ENCODE measurements at regions not wholly inside any gene's neighbourhood (a gene's known extent, or its start where the extent isn't known, plus 50 kb on each side); places are given as distances from the start of the nearest gene placed in this dataset.

- H4K91ac ChIP-seq (ENCODE audit: low read length), result no peak overlapping the region
- no peak overlapping the region for H3K9ac ChIP-seq (ENCODE audit: low read length)
- no peaks in the 10 kb centered on the region for H3K4me1 ChIP-seq (ENCODE audit: control insufficient read depth, insufficient read depth, low read depth, low read length)
- no peak overlapping the region for H3K18ac ChIP-seq (ENCODE audit: low read depth in 1 of 2, low read length in 2 of 2)
- no peak overlapping the region for H3K14ac ChIP-seq (ENCODE audit: low read length in 2 of 2)
- H3K4ac ChIP-seq (ENCODE audit: low read depth in 1 of 2, low read length in 2 of 2), result no peak overlapping the region
- H2AK5ac ChIP-seq (ENCODE audit: low read length, severe bottlenecking), result no peak overlapping the region
- DNase-seq, result no peak
- H2AFZ ChIP-seq (ENCODE audit: low read depth, low read length), result no peak overlapping the region
- no peak overlapping the region for H2BK120ac ChIP-seq (ENCODE audit: low read depth, low read length)
- WGBS, result 91% methylated on average over 3 of the region's 3 CpGs
- H3K4me2 ChIP-seq (ENCODE audit: low read length, poor library complexity, severe bottlenecking), result no peak overlapping the region
- H3K36me3 ChIP-seq (ENCODE audit: control insufficient read depth in 1 of 2, insufficient read depth in 2 of 2, low read depth in 1 of 2, low read length in 2 of 2), result no peaks in the 10 kb centered on the region
- H3K27ac ChIP-seq (ENCODE audit: low read length, poor library complexity, severe bottlenecking), result no peak overlapping the region
- H2BK5ac ChIP-seq (ENCODE audit: low read depth, low read length, poor library complexity, severe bottlenecking), result no peak overlapping the region
- H3K23ac ChIP-seq (ENCODE audit: low read length in 2 of 2), result no peak overlapping the region
- H2BK12ac ChIP-seq (ENCODE audit: low read length in 2 of 2), result no peak overlapping the region
- H3K4me3 ChIP-seq (ENCODE audit: insufficient read depth in 1 of 2, low read depth in 1 of 2, low read length in 2 of 2), result no peak overlapping the region
- H4K8ac ChIP-seq (ENCODE audit: low read length), result no peak overlapping the region
- H3K9me3 ChIP-seq (ENCODE audit: control insufficient read depth, low read length), result no peaks in the 10 kb centered on the region
- peaks cover 0 to 3% of the 10 kb centered on the region in 2 experiments for H3K27me3 ChIP-seq (ENCODE audit: control insufficient read depth in 1 of 2, insufficient read depth in 1 of 2, low read length in 2 of 2)
- no peak overlapping the region for H2BK15ac ChIP-seq (ENCODE audit: low read depth, poor library complexity, severe bottlenecking)
- no peaks in the 10 kb centered on the region for H3K79me1 ChIP-seq (replicated peaks; ENCODE audit: low read length, poor library complexity, severe bottlenecking)
Observed at GRCh38 chr1:38431535-38432376, 385.2 kb upstream of the POU3F1 start.

GRCh38 chr1:38430949-38431348 lies 384.4 kb upstream of the POU3F1 start:
- Histone ChIP-seq H2BK5ac (ENCODE audit: low read depth, low read length, poor library complexity, severe bottlenecking) (no peak overlapping the region), H3K23ac (ENCODE audit: low read length in 2 of 2) (no peak overlapping the region), H3K36me3 (ENCODE audit: control insufficient read depth in 1 of 2, insufficient read depth in 2 of 2, low read depth in 1 of 2, low read length in 2 of 2) (no peaks in the 10 kb centered on the region), H3K4me2 (ENCODE audit: low read length, poor library complexity, severe bottlenecking) (no peak overlapping the region), H2AK5ac (ENCODE audit: low read length, severe bottlenecking) (no peak overlapping the region), H3K4me1 (ENCODE audit: control insufficient read depth, insufficient read depth, low read depth, low read length) (no peaks in the 10 kb centered on the region), H3K27ac (ENCODE audit: low read length, poor library complexity, severe bottlenecking) (no peak overlapping the region), H2BK120ac (ENCODE audit: low read depth, low read length) (no peak overlapping the region), H3K18ac (ENCODE audit: low read depth in 1 of 2, low read length in 2 of 2) (no peak overlapping the region), H4K91ac (ENCODE audit: low read length) (no peak overlapping the region), H4K8ac (ENCODE audit: low read length) (no peak overlapping the region), H3K4ac (ENCODE audit: low read depth in 1 of 2, low read length in 2 of 2) (no peak overlapping the region), H2BK15ac (ENCODE audit: low read depth, poor library complexity, severe bottlenecking) (no peak overlapping the region), H3K79me1 (replicated peaks; ENCODE audit: low read length, poor library complexity, severe bottlenecking) (no peaks in the 10 kb centered on the region), H3K14ac (ENCODE audit: low read length in 2 of 2) (no peak overlapping the region), H2BK12ac (ENCODE audit: low read length in 2 of 2) (no peak overlapping the region), H3K4me3 (ENCODE audit: insufficient read depth in 1 of 2, low read depth in 1 of 2, low read length in 2 of 2) (no peak overlapping the region), H3K9me3 (ENCODE audit: control insufficient read depth, low read length) (no peaks in the 10 kb centered on the region), H2AFZ (ENCODE audit: low read depth, low read length) (no peak overlapping the region), H3K9ac (ENCODE audit: low read length) (no peak overlapping the region), H3K27me3 (ENCODE audit: control insufficient read depth in 1 of 2, insufficient read depth in 1 of 2, low read length in 2 of 2) (peaks cover 0 to 3% of the 10 kb centered on the region in 2 experiments)
- DNase-seq, result no peak

DNA sequence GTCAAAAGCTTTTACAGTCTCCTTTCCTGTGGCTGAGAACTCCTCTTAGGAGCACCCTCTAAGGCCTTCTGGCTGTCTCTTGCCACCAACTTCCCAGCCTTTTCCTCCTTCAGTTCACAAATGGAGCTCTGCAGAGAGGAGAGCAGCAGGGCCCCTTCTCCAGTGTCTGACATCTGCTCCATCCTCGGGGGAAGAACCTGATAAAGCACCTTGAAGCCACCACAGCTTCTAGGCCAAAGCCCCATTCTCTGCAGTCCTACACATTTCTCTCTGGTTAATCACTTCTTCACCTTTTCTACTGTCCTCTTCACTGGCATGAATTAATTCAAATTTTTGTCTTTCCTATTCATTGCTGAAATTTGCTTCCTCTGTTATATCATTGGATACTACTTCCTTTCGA lies 378.1 kb upstream of the POU3F1 start:
- no peak for DNase-seq
- Histone ChIP-seq H2BK120ac (ENCODE audit: low read depth, low read length) (no peak overlapping the region), H2BK15ac (ENCODE audit: low read depth, poor library complexity, severe bottlenecking) (no peak overlapping the region), H3K79me1 (replicated peaks; ENCODE audit: low read length, poor library complexity, severe bottlenecking) (no peaks in the 10 kb centered on the region), H3K14ac (ENCODE audit: low read length in 2 of 2) (no peak overlapping the region), H3K4ac (ENCODE audit: low read depth in 1 of 2, low read length in 2 of 2) (no peak overlapping the region), H3K4me3 (ENCODE audit: insufficient read depth in 1 of 2, low read depth in 1 of 2, low read length in 2 of 2) (no peak overlapping the region), H3K9ac (ENCODE audit: low read length) (no peak overlapping the region), H3K4me1 (ENCODE audit: control insufficient read depth, insufficient read depth, low read depth, low read length) (no peaks in the 10 kb centered on the region), H3K9me3 (ENCODE audit: control insufficient read depth, low read length) (no peaks in the 10 kb centered on the region), H4K8ac (ENCODE audit: low read length) (no peak overlapping the region), H2AFZ (ENCODE audit: low read depth, low read length) (no peak overlapping the region), H2AK5ac (ENCODE audit: low read length, severe bottlenecking) (no peak overlapping the region), H3K18ac (ENCODE audit: low read depth in 1 of 2, low read length in 2 of 2) (no peak overlapping the region), H4K91ac (ENCODE audit: low read length) (no peak overlapping the region), H2BK5ac (ENCODE audit: low read depth, low read length, poor library complexity, severe bottlenecking) (no peak overlapping the region), H3K27me3 (ENCODE audit: control insufficient read depth in 1 of 2, insufficient read depth in 1 of 2, low read length in 2 of 2) (no peaks in the 10 kb centered on the region), H3K23ac (ENCODE audit: low read length in 2 of 2) (no peak overlapping the region), H3K27ac (ENCODE audit: low read length, poor library complexity, severe bottlenecking) (no peak overlapping the region), H3K4me2 (ENCODE audit: low read length, poor library complexity, severe bottlenecking) (no peak overlapping the region), H3K36me3 (ENCODE audit: control insufficient read depth in 1 of 2, insufficient read depth in 2 of 2, low read depth in 1 of 2, low read length in 2 of 2) (no peaks in the 10 kb centered on the region), H2BK12ac (ENCODE audit: low read length in 2 of 2) (no peak overlapping the region)
- 26% methylated on average over 2 of the region's 2 CpGs for WGBS

GRCh38 chr1:38420666-38421065 lies 374.1 kb upstream of the POU3F1 start:
- H2BK120ac ChIP-seq (ENCODE audit: low read depth, low read length), result no peak overlapping the region
- no peaks in the 10 kb centered on the region for H3K36me3 ChIP-seq (ENCODE audit: control insufficient read depth in 1 of 2, insufficient read depth in 2 of 2, low read depth in 1 of 2, low read length in 2 of 2)
- no peaks in the 10 kb centered on the region for H3K27me3 ChIP-seq (ENCODE audit: control insufficient read depth in 1 of 2, insufficient read depth in 1 of 2, low read length in 2 of 2)
- H3K18ac ChIP-seq (ENCODE audit: low read depth in 1 of 2, low read length in 2 of 2), result no peak overlapping the region
- no peak overlapping the region for H2BK15ac ChIP-seq (ENCODE audit: low read depth, poor library complexity, severe bottlenecking)
- no peak overlapping the region for H2AK5ac ChIP-seq (ENCODE audit: low read length, severe bottlenecking)
- H2BK12ac ChIP-seq (ENCODE audit: low read length in 2 of 2), result no peak overlapping the region
- no peak overlapping the region for H4K91ac ChIP-seq (ENCODE audit: low read length)
- H3K4ac ChIP-seq (ENCODE audit: low read depth in 1 of 2, low read length in 2 of 2), result no peak overlapping the region
- no peaks in the 10 kb centered on the region for H3K9me3 ChIP-seq (ENCODE audit: control insufficient read depth, low read length)
- no peak overlapping the region for H4K8ac ChIP-seq (ENCODE audit: low read length)
- no peak overlapping the region for H2BK5ac ChIP-seq (ENCODE audit: low read depth, low read length, poor library complexity, severe bottlenecking)
- no peak overlapping the region for H3K14ac ChIP-seq (ENCODE audit: low read length in 2 of 2)
- no peak for DNase-seq
- H3K4me2 ChIP-seq (ENCODE audit: low read length, poor library complexity, severe bottlenecking), result no peak overlapping the region
- H3K79me1 ChIP-seq (replicated peaks; ENCODE audit: low read length, poor library complexity, severe bottlenecking), result no peaks in the 10 kb centered on the region
- WGBS, result 69% methylated on average over 4 of the region's 4 CpGs
- H2AFZ ChIP-seq (ENCODE audit: low read depth, low read length), result no peak overlapping the region
- H3K23ac ChIP-seq (ENCODE audit: low read length in 2 of 2), result no peak overlapping the region
- H3K27ac ChIP-seq (ENCODE audit: low read length, poor library complexity, severe bottlenecking), result no peak overlapping the region
- no peak overlapping the region for H3K4me3 ChIP-seq (ENCODE audit: insufficient read depth in 1 of 2, low read depth in 1 of 2, low read length in 2 of 2)
- no peak overlapping the region for H3K9ac ChIP-seq (ENCODE audit: low read length)
- no peaks in the 10 kb centered on the region for H3K4me1 ChIP-seq (ENCODE audit: control insufficient read depth, insufficient read depth, low read depth, low read length)

All from mesenchymal stem cell (in vitro differentiated cells and primary cell).